IMR-90 (cell line): ENCODE measurements at regions not wholly inside any gene's neighbourhood (a gene's known extent, or its start where the extent isn't known, plus 50 kb on each side); places are given as distances from the start of the nearest gene placed in this dataset.

Experiments used
- ATAC-seq: fragments of 200-7000 bp; cut with Tn5 transposase; 2 replicates; pipeline ENCODE4 v1.9.1; 2020; ENCODE audit warnings: low read depth, mild to moderate bottlenecking, moderate library complexity
- BruUV-seq: library from RNA; stranded (reverse); fragments of 400-500 nt; replicated peaks from 2 replicates; lab custom pipeline; 2021; lab: Mats Ljungman, UMichigan
- CTCF ChIA-PET: fragments of 300-600 bp; formaldehyde crosslinking; extraction: SDS; loops from one replicate; lab custom pipeline; 2021; ENCODE audit warnings: antibody characterized with exemption; lab: Yijun Ruan, JAX
- POLR2A ChIA-PET: fragments of 300-600 bp; sonication (Branson Sonifier 250); formaldehyde crosslinking; loops from one replicate; lab custom pipeline; 2022; ENCODE audit warnings: antibody characterized with exemption; ENCODE audit not compliant: unreplicated experiment; lab: Charles Lee
- DNase-seq: peaks from one replicate; pipeline ENCODE4 v3.0.0; 2013
- H2AFZ ChIP-seq: replicated peaks from 2 replicates; pipeline ENCODE3; 2013; ENCODE audit warnings: low read length, mild to moderate bottlenecking; ENCODE audit not compliant: poor library complexity
- H2AK5ac ChIP-seq: 2 replicates; pipeline ENCODE4 v1.6.1; 2013; ENCODE audit warnings: low read depth, low read length, inconsistent platforms
- H2AK9ac ChIP-seq: replicated peaks from 2 replicates; pipeline ENCODE3; 2013; ENCODE audit warnings: mild to moderate bottlenecking, low read depth, low read length, moderate library complexity; ENCODE audit not compliant: poor library complexity
- H2BK120ac ChIP-seq: 2 replicates; pipeline ENCODE4 v1.6.1; 2013; ENCODE audit warnings: low read depth, low read length, inconsistent platforms
- H2BK15ac ChIP-seq: 3 replicates; pipeline ENCODE4 v1.6.1; 2013; ENCODE audit warnings: low read depth, low read length, inconsistent platforms
- H2BK20ac ChIP-seq: 2 replicates; pipeline ENCODE4 v1.6.1; 2013; ENCODE audit warnings: low read depth, mild to moderate bottlenecking, inconsistent platforms, low read length, moderate library complexity
- H2BK5ac ChIP-seq: 2 replicates; pipeline ENCODE4 v1.6.1; 2013; ENCODE audit warnings: mild to moderate bottlenecking, low read depth, low read length, inconsistent platforms; ENCODE audit not compliant: poor library complexity, severe bottlenecking
- H3K14ac ChIP-seq: replicated peaks from 2 replicates; pipeline ENCODE4 v1.6.1; 2013; ENCODE audit warnings: low read depth, low read length, inconsistent platforms
- H3K18ac ChIP-seq: 2 replicates; pipeline ENCODE4 v1.6.1; 2013; ENCODE audit warnings: low read depth, low read length, control low read depth
- H3K23ac ChIP-seq: 2 replicates; pipeline ENCODE4 v1.6.1; 2013; ENCODE audit warnings: low read depth, low read length, inconsistent platforms
- H3K27ac ChIP-seq: 2 replicates; pipeline ENCODE4 v1.5.1; 2013; ENCODE audit warnings: mild to moderate bottlenecking, control low read depth, low read length; ENCODE audit not compliant: insufficient read depth
- H3K27me3 ChIP-seq: 2 replicates; pipeline ENCODE4 v1.6.1; 2013; ENCODE audit warnings: low read length; ENCODE audit not compliant: control insufficient read depth, insufficient read depth
- H3K36me3 ChIP-seq: 2 replicates; pipeline ENCODE4 v1.6.1; 2013; ENCODE audit warnings: low read length, mixed read lengths; ENCODE audit not compliant: control insufficient read depth, insufficient read depth
- H3K4ac ChIP-seq: 2 replicates; pipeline ENCODE4 v1.6.1; 2013; ENCODE audit warnings: low read depth, low read length, inconsistent platforms
- H3K4me1 ChIP-seq: 2 replicates; pipeline ENCODE4 v1.6.1; 2013; ENCODE audit warnings: low read length, mixed read lengths; ENCODE audit not compliant: control insufficient read depth, insufficient read depth
- H3K4me2 ChIP-seq: 2 replicates; pipeline ENCODE4 v1.6.1; 2013; ENCODE audit warnings: low read depth, mild to moderate bottlenecking, control low read depth, low read length, moderate library complexity
- H3K4me3 ChIP-seq: 2 replicates; pipeline ENCODE4 v1.5.1; 2013; ENCODE audit warnings: low read depth, mild to moderate bottlenecking, control low read depth, low read length, moderate library complexity; ENCODE audit not compliant: insufficient read depth
- H3K56ac ChIP-seq: 2 replicates; pipeline ENCODE4 v1.6.1; 2013; ENCODE audit warnings: low read length, inconsistent platforms; ENCODE audit not compliant: insufficient read depth; ENCODE audit errors: extremely low read depth
- H3K79me1 ChIP-seq, 2 experiments: 2 replicates each; pipeline ENCODE4 v1.6.1; 2013; ENCODE audit warnings: low read length in 2 of 2, inconsistent platforms in 1 of 2, low read depth in 1 of 2
- H3K9ac ChIP-seq: 2 replicates; pipeline ENCODE4 v1.6.1; 2013; ENCODE audit warnings: low read depth, low read length, control low read depth
- H3K9me1 ChIP-seq: 2 replicates; pipeline ENCODE4 v1.6.1; 2013; ENCODE audit warnings: low read length, inconsistent platforms; ENCODE audit not compliant: insufficient read depth
- H3K9me3 ChIP-seq: 2 replicates; pipeline ENCODE4 v1.6.1; 2013; ENCODE audit warnings: low read length; ENCODE audit not compliant: control insufficient read depth, insufficient read depth
- H4K20me1 ChIP-seq: 2 replicates; pipeline ENCODE4 v1.6.1; 2013; ENCODE audit warnings: low read length, inconsistent platforms; ENCODE audit not compliant: insufficient read depth
- H4K5ac ChIP-seq: 2 replicates; pipeline ENCODE4 v1.6.1; 2013; ENCODE audit warnings: mild to moderate bottlenecking, low read depth, low read length, control low read depth
- H4K8ac ChIP-seq, 2 experiments: 2 replicates each; pipeline ENCODE4 v1.6.1; 2013; ENCODE audit warnings: low read depth in 2 of 2, low read length in 2 of 2, control low read depth in 1 of 2, inconsistent platforms in 1 of 2
- H4K91ac ChIP-seq: 2 replicates; pipeline ENCODE4 v1.6.1; 2013; ENCODE audit warnings: low read depth, low read length, inconsistent platforms; ENCODE audit not compliant: insufficient read depth
- CEBPB ChIP-seq: IDR thresholded peaks from 2 replicates; pipeline ENCODE4 v1.6.1; 2012; ENCODE audit warnings: low read depth, low read length, improper control_type of control experiment
- FOS ChIP-seq: fragments of 150-350 bp; IDR thresholded peaks from 2 replicates; pipeline ENCODE4 v1.6.1; 2016; ENCODE audit warnings: low read depth, low read length
- SMC3 ChIP-seq: fragments of 150-350 bp; IDR thresholded peaks from 2 replicates; pipeline ENCODE4 v1.6.1; 2016; ENCODE audit warnings: low read depth, mild to moderate bottlenecking, antibody characterized with exemption, low read length, moderate library complexity
- WGBS, 2 experiments: methylation state at CpG; one replicate each; pipeline versions ENCODE4 v1.1.5 to v1.1.7; 2013; ENCODE audit warnings: missing lambda C conversion rate in 2 of 2; ENCODE audit not compliant: insufficient read length in 1 of 2; ENCODE audit errors: extremely low coverage in 2 of 2; 5-methylcytosine and 5-hydroxymethylcytosine counted together
- dilution Hi-C: fragments of 300-500 bp; cut with HindIII; formaldehyde crosslinking; loops from one replicate; pipeline ENCODE4 v1.14.3; 2018; ENCODE audit warnings: low sequenced_read_pairs; ENCODE audit not compliant: unreplicated experiment
- in situ Hi-C: fragments of 300-500 bp; cut with MboI; formaldehyde crosslinking; loops from 3 replicates; pipeline ENCODE4 v1.14.3; 2019; ENCODE audit warnings: low sequenced_read_pairs, inconsistent platforms, mixed read lengths
- intact Hi-C: fragments of 100-400 bp; cut with micrococcal nuclease; formaldehyde crosslinking; loops from 2 replicates; pipeline ENCODE4 v1.10.0; 2022

DNA sequence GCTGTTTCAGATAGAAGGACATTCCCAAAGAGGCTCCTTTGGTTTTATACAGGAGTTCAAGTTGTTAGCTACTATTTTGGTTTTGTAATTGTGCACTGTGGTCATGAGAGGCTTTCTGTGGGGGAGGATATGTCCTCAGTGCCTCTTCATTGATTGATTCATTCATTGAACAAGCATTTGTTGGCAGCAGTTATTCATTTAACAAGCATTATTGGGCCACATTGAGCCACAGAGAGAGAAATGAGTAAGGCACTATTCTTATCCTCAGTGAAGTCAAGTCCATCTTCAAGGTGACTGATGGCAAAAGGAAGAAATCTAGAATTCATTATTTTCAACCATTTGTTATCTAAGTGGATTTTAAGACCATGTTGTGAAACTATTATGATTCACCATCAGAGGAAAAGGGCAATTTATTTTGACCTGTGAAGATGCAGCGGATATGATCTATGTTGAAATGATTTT lies 697.2 kb upstream of the CITED2 start:
- TF ChIP-seq SMC3 (no peak), CEBPB (peak; percentile 70), FOS (no peak)
- Histone ChIP-seq H3K9ac (no peak overlapping the region), H4K91ac (peak overlapping the region; percentile 20; the same call in 1 of the 2 replicates), H3K36me3 (no peaks in the 10 kb centered on the region), H3K4me2 (peak overlapping the region; percentile 12; the same call in 1 of the 2 replicates), H3K27me3 (no peaks in the 10 kb centered on the region), H2BK15ac (peak overlapping the region; percentile 71; the same call in 2 of the 3 replicates), H3K18ac (peak overlapping the region; percentile 85; the same call in 1 of the 2 replicates), H2BK5ac (peak overlapping the region; percentile 81), H3K9me1 (no peaks in the 10 kb centered on the region; the same call in 1 of the 2 replicates), H3K4me3 (no peak overlapping the region), H3K4ac (peak overlapping the region; percentile 61; the same call in 1 of the 2 replicates), H3K4me1 (peaks cover 6% of the 10 kb centered on the region), H4K8ac (peak overlapping the region; percentile 17 to 59), H2AK9ac (no peak overlapping the region), H2BK120ac (peak overlapping the region; percentile 84), H3K9me3 (no peaks in the 10 kb centered on the region), H3K23ac (peak overlapping the region; percentile 75), H3K14ac (peak overlapping the region; percentile 89), H4K5ac (peak overlapping the region; percentile 64; the same call in 1 of the 2 replicates), H2AK5ac (peak overlapping the region; percentile 71), H3K56ac (peak overlapping the region; percentile 27; the same call in 1 of the 2 replicates), H2AFZ (no peak overlapping the region), H2BK20ac (peak overlapping the region; percentile 83), H3K27ac (peak overlapping the region; percentile 31; the same call in 1 of the 2 replicates), H3K79me1 (no peaks in the 10 kb centered on the region), H4K20me1 (no peaks in the 10 kb centered on the region)
- CTCF ChIA-PET = interaction anchor here (0.6 kb wide), 1 partner anchor 517 kb away, joined by 3 read pairs; no protein-coding TSS in a partner anchor
- ATAC-seq (peak; percentile 19; the same call in 1 of the 2 replicates), DNase-seq (peak; percentile 79)
- WGBS, 2 experiments = no CpG with 5 or more reads among the region's 1 CpG
- BruUV-seq = no TSS peak
- dilution Hi-C loops = no loop called here
- POLR2A ChIA-PET = no interaction called here
- in situ Hi-C loops = no loop called here
- intact Hi-C loops = no loop called here
